Stimulated activated naive B cell treated with anti-CD40 and anti-IgM and Interleukin-4, amounts not matched to agents 10 μg/mL and 1 μg/mL and 100 μg/mL, for 72 hours (primary cell): ENCODE measurements at regions not wholly inside any gene's neighbourhood (a gene's known extent, or its start where the extent isn't known, plus 50 kb on each side); places are given as distances from the start of the nearest gene placed in this dataset.

ENCODE experiments used
- ATAC-seq, 2 donors: fragments of 150-1000 bp; cut with Tn5 transposase; replicated peaks; 2 replicates each; pipeline ENCODE4 v1.10.0; 2021; ENCODE audit warnings: moderate library complexity in 1 of 2
- DNase-seq: peaks from one replicate; pipeline ENCODE4 v3.0.0; 2021
- H3K27ac Mint-ChIP-seq: one replicate; pipeline ENCODE4 v1.8.0; 2022; ENCODE audit warnings: mild to moderate bottlenecking, mixed read lengths
- H3K27me3 Mint-ChIP-seq, 2 donors: one replicate each; pipeline ENCODE4 v1.8.0; 2022; ENCODE audit warnings: mixed read lengths in 2 of 2
- H3K36me3 Mint-ChIP-seq, 2 donors: one replicate each; pipeline ENCODE4 v1.8.0; 2022; ENCODE audit warnings: mixed read lengths in 2 of 2, mild to moderate bottlenecking in 1 of 2
- H3K4me1 Mint-ChIP-seq, 2 donors: one replicate each; pipeline ENCODE4 v1.8.0; 2022; ENCODE audit warnings: mixed read lengths in 2 of 2, mild to moderate bottlenecking in 1 of 2
- H3K4me3 Mint-ChIP-seq, 2 donors: one replicate each; pipeline ENCODE4 v1.8.0; 2022; ENCODE audit warnings: mild to moderate bottlenecking in 2 of 2, mixed read lengths in 2 of 2, moderate library complexity in 1 of 2
- H3K9me3 Mint-ChIP-seq, 2 donors: one replicate each; pipeline ENCODE4 v1.8.0; 2022; ENCODE audit warnings: mixed read lengths in 2 of 2, mild to moderate bottlenecking in 1 of 2

- H3K4me3 Mint-ChIP-seq = no peak overlapping the region
- peaks cover 0 to 8% of the 10 kb centered on the region in 2 donors for H3K27me3 Mint-ChIP-seq
- H3K9me3 Mint-ChIP-seq = peaks cover 8 to 11% of the 10 kb centered on the region in 2 donors
- no peak overlapping the region for H3K27ac Mint-ChIP-seq
- H3K36me3 Mint-ChIP-seq = peaks cover 0 to 9% of the 10 kb centered on the region in 2 donors
- H3K4me1 Mint-ChIP-seq = peaks cover 8 to 32% of the 10 kb centered on the region in 2 donors
- peak; percentile 26 to 58 for ATAC-seq
- no peak for DNase-seq
Measured at GRCh38 chr2:172377408-172377807, 50.0 kb upstream of the ITGA6 start.
